GM10248 (cell line): ENCODE measurements at regions not wholly inside any gene's neighbourhood (a gene's known extent, or its start where the extent isn't known, plus 50 kb on each side); places are given as distances from the start of the nearest gene placed in this dataset.

ENCODE experiments used
- CTCF ChIA-PET: fragments of 300-600 bp; sonication (Branson Sonifier 250); formaldehyde crosslinking; extraction: SDS; loops from one replicate; lab custom pipeline; 2021; ENCODE audit warnings: antibody characterized with exemption; lab: Yijun Ruan, JAX
- POLR2A ChIA-PET: fragments of 350-650 bp; sonication (Branson Sonifier 250); formaldehyde crosslinking; extraction: SDS; loops from one replicate; lab custom pipeline; 2020; ENCODE audit warnings: antibody characterized with exemption; lab: Yijun Ruan, JAX
- DNase-seq: peaks from one replicate; pipeline ENCODE4 v3.0.0; 2012; ENCODE audit errors: extremely low spot score
- TF ChIP-seq, protein P1 (sequence below): IDR thresholded peaks from 2 replicates; pipeline ENCODE4 v1.5.1; 2012; ENCODE audit warnings: mild to moderate bottlenecking, low read depth; ENCODE audit errors: extremely low read depth, missing control alignments, control extremely low read depth

GRCh38 chr7:13774976-13775375 is 214.5 kb downstream of the ETV1 start:
- ChIA-PET CTCF (no interaction called here), POLR2A (no interaction called here)
- TF ChIP-seq, protein P1, sequence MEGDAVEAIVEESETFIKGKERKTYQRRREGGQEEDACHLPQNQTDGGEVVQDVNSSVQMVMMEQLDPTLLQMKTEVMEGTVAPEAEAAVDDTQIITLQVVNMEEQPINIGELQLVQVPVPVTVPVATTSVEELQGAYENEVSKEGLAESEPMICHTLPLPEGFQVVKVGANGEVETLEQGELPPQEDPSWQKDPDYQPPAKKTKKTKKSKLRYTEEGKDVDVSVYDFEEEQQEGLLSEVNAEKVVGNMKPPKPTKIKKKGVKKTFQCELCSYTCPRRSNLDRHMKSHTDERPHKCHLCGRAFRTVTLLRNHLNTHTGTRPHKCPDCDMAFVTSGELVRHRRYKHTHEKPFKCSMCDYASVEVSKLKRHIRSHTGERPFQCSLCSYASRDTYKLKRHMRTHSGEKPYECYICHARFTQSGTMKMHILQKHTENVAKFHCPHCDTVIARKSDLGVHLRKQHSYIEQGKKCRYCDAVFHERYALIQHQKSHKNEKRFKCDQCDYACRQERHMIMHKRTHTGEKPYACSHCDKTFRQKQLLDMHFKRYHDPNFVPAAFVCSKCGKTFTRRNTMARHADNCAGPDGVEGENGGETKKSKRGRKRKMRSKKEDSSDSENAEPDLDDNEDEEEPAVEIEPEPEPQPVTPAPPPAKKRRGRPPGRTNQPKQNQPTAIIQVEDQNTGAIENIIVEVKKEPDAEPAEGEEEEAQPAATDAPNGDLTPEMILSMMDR = no peak
- DNase-seq = no peak

- TF ChIP-seq, protein P1 = no peak
- ChIA-PET POLR2A (no interaction called here), CTCF (no interaction called here)
- no peak for DNase-seq
Observed at GRCh38 chr7:13777242-13777641, 212.2 kb downstream of the ETV1 start.

DNA sequence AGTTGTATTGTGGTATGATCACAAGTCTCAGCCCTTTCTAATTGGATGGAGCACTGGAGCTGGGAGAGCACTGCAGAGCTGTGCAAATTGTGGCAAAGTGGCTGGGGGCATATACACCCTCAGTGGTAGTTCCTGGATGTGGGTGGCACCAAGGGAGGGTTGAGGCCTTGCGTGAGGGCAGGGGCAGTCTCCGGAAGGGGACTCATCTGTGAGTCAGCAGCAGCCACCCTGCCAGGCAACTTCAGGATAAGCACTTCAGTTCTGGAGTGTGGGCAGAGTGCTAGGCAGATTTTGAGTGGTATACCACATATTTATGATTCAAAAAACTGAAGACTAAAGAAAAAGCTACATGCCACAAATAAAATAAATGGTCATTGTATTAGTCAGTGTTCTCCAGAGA is 210.5 kb downstream of the ETV1 start:
- ChIA-PET CTCF (interaction anchor here (0.7 to 1.4 kb wide), 2 partner anchors 8 to 36 kb away, joined by 3 to 5 read pairs; no protein-coding TSS in a partner anchor), POLR2A (no interaction called here)
- DNase-seq = no peak
- TF ChIP-seq, protein P1 = no peak

DNA sequence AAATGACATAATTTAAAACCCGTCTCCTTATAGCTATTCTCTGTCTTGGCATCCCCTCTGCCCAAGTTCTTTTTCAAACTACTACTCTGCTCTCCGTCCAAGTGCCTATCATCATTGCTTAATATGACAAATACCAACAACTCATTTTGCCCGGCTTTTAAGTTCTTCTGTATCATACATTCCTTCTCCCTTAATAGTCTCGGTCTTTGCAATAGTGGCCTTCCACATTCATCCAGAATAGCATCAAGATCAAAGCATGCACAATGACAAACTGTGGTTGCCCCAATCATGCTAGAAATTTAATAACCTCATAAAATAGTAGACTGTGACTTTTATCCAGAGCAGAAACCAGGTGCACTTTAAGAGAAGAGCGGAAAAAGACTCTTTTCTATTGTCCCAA is 198.9 kb downstream of the ETV1 start:
- DNase-seq = no peak
- POLR2A ChIA-PET = no interaction called here
- CTCF ChIA-PET = no interaction called here
- TF ChIP-seq, protein P1 = no peak

GRCh38 chr7:13792208-13792607 is 197.3 kb downstream of the ETV1 start:
- ChIA-PET CTCF (no interaction called here), POLR2A (no interaction called here)
- TF ChIP-seq, protein P1 = no peak
- no peak for DNase-seq

- CTCF ChIA-PET = interaction anchor here (0.9 kb wide), 1 partner anchor 20 kb away, joined by 3 read pairs; no protein-coding TSS in a partner anchor
- TF ChIP-seq, protein P1 = no peak
- DNase-seq = no peak
Observed at GRCh38 chr7:13793926-13794325, 195.5 kb downstream of the ETV1 start.

More at GRCh38 chr7:13793926-13794325, 195.5 kb downstream of the ETV1 start:
- POLR2A ChIA-PET = no interaction called here
